T1000 (cell line): ENCODE measurements at regions not wholly inside any gene's neighbourhood (a gene's known extent, or its start where the extent isn't known, plus 50 kb on each side); places are given as distances from the start of the nearest gene placed in this dataset.
"Not testable (repeated sequence)": the region's sequence is repeated elsewhere in the genome, so short reads cannot be mapped to it uniquely, and the experiment has no call there.

Experiments used
- DNase-seq: peaks from one replicate; lab custom pipeline; 2025; ENCODE audit warnings: mixed read lengths; lab: John Stamatoyannopoulos, UW

DNA sequence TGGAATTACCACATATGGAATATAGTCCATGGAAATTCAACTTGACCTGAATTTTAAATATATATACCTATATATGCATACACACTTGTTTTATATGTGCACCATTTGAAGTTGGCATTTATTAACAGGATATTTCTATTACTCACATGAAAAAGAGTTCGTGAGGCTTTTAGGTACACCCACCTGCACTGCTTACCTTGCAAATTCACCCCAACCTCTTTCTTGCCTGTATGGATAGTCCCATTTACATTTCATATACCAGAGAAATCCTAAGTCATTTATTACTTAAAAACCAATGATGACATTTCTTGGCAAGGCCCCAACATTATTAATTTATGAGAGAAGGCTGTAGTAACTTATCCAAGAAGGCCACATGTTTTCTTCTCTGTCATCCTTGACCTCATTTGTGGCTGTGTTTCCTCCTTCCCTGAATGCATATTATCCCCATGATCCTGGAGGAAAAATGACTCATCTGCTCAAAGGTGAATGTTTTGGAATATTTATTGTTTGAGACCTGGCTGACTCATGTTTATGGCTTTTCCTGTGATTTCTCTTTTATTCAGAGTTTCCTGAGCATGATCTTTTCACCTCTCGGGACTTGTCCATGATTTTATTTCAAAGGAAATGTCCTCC lies 62.2 kb upstream of the FAM241A start:
- no peak for DNase-seq

DNA sequence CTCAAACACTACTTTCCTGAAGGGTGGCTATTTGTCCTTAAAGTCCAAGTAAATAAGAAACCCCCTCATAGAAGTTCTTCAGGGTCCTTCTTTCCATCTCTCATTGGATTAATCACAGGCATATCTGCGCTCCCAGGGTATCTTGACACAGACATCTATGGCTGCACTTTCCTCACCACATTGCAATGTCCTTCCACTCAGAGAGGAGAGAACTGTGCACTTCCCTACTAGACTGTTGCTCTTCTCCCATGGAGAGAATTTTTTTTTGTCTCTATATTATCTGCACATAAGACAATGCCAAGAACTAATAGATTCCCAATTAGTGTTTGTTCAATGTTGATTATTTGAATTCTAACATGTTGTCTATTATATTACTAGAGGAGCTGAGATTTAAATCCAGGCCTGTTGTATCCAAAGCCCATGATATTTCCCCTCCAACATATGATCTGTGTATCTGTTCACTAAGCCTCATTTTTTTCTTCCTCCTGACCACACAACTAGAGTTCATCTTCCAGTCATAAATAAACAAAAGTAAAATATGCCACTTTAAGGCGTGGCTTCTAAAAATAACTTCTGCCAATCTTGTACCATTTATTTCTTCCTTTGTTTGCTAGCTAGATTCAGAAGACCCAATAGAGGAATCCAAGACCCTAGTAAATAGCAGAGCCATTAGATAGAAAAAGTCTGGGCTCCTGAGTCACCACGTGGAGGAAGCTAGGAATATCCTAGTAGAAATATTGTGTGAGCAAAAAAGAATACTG lies 61.5 kb upstream of the FAM241A start:
- DNase-seq = no peak

DNA sequence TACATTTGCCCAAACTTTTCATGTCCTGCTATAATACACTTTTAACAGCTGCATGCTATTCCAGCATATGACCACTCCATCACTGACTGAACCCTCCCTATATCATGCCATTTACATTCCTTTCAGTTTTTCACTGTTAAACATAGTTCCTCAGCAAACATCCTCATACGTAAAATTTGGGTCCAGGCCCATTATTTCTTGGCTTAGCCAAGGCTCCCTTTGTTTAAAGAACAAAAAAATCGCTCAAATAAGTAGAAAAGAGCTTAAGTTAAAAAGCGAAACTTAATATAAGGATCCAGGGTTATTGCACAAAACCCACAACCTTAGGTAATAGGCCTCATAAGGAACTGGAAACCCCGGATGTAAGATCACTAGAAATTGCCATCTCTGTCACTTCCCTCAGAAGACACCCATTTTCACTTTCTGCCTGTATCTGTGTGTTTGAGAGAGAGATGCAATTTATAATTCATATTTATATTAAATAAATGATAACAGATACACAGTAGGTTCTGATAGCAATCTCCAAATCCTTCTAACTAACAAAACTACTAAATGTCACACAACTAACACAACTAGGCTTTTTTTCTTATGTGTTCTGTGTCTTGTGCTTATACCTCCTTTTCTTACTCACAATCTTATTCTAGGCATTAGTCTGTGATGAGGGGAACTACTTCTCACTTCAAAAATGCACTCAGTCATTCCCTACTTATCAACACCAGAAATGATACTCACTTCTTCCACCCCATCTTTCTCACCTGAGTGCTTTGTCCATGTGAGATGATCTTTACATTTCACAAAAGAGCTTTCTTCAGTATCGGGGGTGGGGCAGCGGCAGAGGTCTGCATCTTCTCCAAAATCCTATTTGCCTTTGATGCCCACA lies 59.9 kb upstream of the FAM241A start:
- no peak for DNase-seq

DNA sequence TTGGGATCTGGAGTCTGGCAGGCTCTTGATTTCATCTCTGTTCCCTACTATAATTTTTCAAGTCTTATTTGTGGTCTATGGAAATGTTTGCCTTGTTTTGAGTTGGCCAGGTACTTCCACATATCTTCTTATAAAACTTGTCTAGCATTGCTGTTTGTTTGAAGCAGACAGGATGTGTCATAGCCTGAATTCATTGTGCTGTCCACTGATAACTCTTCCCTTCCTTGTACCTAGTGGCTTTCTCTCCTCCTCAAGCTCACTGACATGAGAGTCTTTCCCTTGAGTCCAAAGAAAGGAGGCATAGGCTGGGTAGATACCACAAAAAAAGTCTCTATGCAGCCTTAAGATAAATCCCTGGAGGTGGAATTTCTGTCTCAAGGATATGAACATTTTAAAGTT lies 59.2 kb upstream of the FAM241A start:
- no peak for DNase-seq

DNA sequence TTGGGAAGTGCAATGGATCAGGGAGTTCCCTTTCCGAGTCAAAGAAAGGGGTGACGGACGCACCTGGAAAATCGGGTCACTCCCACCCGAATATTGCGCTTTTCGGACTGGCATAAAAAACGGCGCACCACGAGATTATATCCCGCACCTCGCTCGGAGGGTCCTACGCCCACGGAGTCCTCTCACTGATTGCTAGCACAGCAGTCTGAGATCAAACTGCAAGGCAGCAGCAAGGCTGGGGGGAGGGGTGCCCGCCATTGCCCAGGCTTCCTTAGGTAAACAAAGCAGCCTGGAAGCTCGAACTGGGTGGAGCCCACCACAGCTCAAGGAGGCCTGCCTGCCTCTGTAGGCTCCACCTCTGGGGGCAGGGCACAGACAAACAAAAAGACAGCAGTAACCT lies 58.6 kb upstream of the FAM241A start:
- not testable (repeated sequence) for DNase-seq

DNA sequence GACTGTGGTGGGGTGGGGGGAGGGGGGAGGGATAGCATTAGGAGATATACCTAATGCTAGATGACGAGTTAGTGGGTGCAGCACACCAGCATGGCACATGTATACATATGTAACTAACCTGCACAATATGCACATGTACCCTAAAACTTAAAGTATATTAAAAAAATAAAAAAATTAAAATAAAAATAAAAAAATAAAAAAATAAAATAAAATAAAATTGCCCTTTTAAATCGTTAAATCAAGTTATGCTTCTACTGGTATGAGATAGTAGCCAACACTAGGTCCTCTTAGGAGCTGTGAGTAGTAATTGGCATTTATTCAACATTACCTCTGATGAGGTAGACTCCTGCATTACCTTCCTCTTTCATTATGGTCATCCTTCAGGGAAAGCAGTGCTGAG lies 52.9 kb upstream of the FAM241A start:
- DNase-seq = not testable (repeated sequence)

DNA sequence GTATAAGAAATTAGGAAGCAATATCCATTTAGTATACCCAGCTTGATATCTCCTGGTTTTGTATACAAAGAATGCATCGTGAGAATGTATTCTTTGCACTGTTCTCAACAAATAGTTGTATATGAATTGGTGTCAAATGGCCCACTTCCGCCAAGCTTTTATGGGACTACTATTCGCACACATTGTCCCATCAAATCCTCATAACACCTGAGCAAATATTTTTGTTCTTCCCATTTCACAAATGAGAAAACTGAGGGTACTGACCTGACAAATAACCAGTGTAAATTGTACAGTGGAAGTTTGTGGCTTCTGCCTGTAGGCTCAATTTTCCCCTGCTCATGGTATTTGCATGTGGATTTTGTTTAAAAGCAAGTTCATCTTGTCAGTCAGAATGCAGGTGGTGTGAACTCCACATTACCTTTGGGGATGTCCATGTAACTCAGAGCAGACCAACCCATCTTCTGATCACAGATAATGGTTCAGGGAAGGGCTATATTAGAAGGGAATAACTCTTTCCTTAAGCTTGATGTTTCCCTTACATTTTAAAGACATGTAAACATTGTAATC lies 51.5 kb upstream of the FAM241A start:
- DNase-seq = no peak

DNA sequence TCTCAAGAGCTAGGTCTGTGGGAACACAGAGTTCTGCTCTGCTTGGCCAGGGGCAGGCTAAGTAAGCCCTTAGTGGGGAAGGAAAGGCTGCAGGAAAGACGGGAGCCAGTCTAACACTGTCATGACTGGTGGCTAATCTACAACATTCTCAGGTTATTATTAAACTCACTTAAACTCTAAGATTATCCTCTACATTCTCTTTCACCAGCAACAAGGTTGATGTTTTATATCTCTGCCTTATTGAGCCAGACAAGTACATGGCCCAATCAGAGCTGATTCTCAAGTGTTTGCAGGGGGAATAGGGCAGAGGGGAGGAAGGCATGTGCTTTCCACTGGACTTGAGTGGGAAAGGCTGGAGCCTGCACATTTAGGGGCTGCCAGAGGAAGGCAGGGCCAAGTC lies 50.9 kb upstream of the FAM241A start:
- DNase-seq = no peak
